GM21786 (cell line): ENCODE measurements at regions not wholly inside any gene's neighbourhood (a gene's known extent, or its start where the extent isn't known, plus 50 kb on each side); places are given as distances from the start of the nearest gene placed in this dataset.
"Not testable (repeated sequence)": the region's sequence is repeated elsewhere in the genome, so short reads cannot be mapped to it uniquely, and the experiment has no call there.

Experiments used
- ATAC-seq: cut with Tn5 transposase; IDR thresholded peaks from one replicate; pipeline ENCODE4 v1.9.1; 2021; ENCODE audit not compliant: unreplicated experiment

DNA sequence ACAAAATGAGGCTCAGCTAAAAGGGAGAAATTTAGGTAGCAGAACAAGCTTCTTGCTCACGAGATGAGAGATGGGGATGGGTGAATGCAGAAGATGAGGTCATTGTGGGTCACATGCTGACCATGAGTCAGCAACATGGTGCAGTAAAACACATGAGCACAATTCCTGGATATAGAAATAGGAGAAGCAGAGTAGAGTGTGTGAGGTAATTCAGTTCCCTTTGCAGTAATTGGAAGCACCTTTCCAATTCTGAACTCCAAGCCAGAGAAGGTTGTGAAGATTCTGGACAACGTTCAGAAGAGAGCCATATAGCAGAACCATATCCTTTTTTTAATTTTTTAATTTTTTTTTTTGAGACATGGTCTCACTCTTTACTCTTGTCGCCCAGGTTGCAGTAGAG is 62.0 kb upstream of the LMNTD1 start:
- ATAC-seq, result no peak

DNA sequence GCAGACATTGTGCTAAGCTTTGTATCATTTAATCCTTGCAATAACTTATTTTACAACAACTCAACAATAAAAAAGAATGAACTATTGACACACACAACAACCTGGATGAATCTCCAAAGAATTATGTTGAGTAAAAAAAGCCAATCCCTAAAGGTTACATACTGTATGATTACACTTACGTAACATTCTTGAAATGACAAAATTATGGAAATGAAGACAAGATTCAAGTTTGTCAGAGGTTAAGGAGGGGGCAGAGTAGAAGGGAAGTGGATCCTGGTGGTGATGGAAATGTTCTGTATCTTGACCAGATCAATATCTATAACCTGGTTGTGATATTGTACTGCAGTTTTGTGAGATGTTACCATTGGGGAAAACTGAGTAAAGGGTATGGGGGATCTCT is 63.2 kb upstream of the LMNTD1 start:
- ATAC-seq, result no peak

DNA sequence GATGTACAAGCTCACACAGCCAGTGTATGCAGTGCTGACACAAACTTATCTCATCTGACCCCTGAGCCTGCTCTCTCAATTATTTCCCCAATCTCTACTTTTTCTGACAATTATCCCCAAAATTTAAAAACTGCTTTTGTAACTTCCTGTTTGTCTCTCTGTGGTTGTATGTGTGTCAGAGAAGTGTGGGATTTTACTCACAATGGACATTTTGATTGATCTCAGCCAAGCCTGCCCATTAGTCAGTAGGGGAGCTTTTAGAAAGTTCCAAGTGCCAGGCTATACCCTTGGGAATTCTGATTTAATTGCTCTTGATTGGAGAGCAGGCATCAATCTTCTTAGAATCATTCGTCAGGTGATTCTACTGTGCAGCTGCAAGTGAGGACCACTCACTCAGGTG is 64.9 kb upstream of the LMNTD1 start:
- ATAC-seq, result no peak

DNA sequence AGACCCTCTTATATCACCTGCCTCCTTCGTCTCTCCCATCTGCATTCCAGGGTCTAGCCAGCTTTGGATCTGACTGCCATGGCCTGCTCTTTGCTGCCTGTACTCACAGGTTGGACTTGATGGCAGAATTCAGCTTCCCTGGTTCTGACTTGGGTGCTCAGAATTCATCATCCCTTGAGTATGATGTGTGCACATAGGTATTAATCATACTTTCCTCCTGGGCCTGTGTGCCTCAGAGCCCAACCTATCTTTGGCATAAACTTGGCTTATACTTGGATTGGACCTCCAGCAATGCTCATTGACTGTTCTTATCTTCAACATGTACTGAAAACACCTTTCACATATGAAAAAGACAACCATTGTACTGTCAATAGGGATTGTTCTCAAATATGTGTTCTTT is 70.7 kb upstream of the LMNTD1 start:
- no peak for ATAC-seq

DNA sequence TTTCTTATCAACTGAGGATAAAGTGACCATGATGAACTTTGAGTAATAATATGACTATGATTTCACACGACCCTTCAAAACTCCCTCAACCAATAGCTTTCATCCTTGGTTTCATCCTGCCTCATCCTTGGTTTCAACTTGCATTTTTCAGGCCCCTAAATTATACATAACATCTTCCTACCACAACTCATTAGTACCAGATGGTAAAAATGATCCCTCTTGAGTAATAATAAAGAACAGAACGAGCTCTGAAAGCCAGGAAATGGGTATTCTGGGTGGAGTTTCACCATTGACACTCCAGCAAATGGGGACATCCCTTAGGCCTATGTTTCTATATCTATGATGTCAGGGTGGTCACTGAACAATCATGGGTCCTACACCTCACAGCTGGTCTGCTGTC is 72.1 kb upstream of the LMNTD1 start:
- no peak for ATAC-seq

DNA sequence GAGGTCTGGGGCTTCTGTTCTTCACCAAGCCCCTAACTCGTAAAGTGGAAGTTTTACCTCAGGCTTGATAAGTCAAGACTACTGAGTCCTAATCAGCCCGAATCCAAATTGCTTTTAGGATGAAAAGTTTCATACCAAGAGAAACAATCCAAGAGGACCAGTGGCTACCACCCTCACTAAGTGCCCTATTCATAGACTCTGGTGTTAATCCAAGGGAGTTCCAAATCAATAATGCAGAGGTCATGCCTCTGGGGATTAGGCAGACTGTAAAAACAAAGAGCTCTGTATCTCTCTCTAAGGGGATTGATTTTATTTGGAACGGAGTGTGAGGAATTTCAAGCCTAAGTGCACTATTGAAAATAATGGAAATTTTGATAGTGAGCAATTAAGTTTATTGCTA is 76.3 kb upstream of the LMNTD1 start:
- ATAC-seq, result no peak

DNA sequence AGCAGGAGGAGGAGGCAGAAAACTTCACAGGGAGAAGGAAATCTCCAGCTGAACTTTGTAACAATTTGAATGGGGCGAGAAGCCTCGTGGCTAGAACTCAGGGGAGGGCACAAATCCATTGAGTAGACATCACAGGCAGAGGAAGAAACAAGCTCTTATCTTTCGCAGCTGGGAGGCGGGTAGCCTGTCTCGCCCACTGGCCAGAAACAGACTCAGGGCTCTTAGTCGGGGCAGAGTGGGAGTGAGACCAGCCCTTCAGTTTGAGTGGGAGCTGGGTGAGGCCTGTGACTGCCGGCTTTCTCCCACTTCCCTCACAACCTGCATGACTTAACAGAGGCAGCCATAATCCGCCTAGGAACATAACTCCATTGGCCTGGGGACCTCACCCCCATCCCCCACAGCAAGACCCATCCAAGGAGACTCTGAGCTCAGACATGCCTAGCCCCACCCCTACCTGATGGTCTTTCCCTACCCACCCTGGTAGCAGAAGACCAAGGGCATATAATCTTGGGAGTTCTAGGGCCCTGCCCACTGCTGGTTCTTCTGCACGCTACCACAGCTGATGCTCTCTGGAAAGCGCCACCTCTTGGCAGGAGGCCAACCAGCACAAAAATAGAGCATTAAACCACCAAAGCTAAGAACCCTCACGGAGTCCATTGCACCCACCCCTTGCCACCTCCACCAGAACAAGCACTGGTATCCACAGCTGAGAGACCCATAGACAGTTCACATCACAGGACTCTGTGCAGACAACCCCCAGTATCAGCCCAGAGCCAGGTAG is 77.8 kb upstream of the LMNTD1 start:
- ATAC-seq, result not testable (repeated sequence)

DNA sequence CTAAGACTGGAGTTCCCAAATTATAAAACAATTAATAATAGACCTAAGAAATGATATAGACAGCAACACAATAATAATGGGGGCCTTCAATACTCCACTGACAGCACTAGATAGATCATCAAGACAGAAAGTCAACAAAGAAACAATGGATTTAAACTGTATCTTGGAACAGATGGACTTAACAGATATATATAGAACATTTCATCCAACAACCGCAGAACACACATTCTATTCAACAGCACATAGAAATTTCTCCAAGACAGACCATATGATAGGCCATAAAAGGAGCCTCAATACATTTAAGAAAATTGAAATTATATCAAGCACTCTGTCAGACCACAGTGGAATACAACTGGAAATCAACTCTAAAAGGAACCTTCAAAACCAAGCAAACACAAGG is 80.1 kb upstream of the LMNTD1 start:
- not testable (repeated sequence) for ATAC-seq

DNA sequence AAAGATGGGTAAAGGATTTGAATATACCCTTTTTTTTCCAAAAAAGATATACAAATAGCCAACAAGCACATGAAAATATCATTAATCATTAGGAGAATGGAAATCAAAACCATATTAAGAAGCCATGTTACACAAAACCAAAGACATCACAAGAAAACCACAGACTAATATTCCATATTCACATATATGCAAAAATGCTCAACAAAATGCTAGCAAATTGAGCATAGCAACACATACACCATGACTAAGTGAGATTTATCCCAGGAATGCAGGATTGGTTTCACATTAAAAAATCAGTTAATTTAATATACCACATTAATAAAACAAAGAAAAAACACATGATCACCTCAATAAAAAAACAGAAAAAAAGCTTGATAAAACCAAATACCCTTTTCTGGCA is 84.7 kb upstream of the LMNTD1 start:
- ATAC-seq, result no peak

DNA sequence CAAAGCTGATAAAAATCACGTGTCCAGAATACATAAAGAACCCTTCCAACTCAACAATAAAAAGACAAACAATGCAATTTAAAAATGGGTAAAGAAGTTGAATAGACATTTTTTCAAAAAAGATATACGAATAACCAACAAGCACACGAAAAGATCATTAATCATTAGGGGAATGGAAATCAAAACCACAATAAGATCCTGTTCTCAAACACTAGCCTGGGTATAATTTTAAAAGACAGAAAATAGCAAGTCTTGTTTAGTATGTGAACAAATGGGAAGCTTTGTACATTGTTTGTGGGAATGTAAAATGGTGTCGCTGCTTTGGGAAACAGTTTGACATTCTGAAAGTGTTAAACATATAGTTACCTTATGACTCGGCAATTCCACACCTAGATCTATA is 86.3 kb upstream of the LMNTD1 start:
- no peak for ATAC-seq

DNA sequence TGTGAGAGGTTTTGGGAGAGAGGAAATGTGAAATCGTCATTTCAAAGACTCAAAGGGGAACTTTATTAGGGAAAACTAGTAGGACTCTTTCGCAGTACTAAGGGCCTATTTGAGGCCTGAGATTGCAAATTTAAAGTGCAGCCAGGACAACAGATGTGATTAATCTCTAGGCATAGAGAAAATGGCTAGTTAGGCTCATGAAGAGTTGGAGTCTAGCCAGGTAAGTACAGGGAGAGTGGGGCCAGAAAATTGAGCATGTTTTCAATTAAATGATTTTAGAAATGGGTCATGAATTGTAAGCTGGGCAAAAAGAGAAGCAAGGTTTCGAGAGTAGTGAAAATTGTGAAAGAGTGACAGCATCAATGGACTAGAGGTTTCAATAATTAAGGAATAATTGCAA is 91.9 kb upstream of the LMNTD1 start:
- no peak for ATAC-seq

DNA sequence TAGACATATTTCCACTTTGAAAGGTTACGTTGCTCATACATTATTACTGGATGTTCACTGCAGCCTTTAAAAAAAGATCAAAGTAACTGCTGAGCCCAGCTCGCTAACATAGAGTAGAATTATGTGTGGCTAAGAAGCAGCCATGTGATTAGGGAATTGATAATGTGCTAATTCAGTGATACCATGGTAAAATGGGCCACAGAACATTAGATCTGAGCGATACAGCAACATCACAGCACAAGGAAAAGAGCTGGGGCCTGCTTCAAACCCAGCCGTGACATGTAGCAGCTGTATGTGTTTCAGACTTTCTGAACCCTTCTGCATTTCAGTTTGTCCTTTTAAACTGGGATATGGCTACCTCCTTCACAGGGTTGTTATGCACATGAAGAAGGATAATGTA is 92.3 kb upstream of the LMNTD1 start:
- no peak for ATAC-seq

DNA sequence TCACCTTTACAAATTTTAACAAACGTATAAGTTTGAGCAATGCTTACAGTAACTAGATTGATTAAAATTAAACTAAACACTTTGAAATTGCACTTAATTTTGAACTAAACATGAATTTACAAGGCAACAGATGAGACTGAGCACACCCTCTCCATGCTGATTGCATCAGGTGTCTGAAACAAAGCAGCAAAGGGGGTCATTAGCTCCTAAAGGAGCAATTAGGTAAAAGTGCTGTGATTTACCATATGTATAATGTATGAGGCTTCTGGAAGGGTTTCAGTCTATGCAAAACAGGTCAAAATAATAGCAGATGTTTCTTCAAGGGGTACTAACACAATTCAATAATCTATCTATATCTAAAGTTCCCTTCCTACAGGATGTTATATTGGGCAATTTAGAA is 98.8 kb upstream of the LMNTD1 start:
- no peak for ATAC-seq

DNA sequence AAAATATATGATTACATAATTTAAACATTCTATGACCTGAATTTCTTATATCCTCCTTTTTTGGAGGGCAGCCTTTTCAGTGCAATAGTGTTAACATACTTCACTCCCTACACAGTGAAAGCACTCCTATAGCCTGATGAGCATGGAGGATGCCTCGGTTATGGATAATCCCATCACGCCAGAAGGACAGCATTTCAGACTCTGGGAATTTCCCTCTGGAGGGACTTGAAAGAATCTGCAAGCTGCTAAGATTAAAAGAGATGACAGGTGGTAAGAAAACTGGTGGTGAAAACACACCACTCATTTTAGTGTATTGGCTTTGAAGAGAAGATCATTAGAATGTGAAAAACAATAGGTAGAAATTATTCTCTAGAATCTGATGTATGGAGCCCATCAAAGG is 99.3 kb upstream of the LMNTD1 start:
- no peak for ATAC-seq

DNA sequence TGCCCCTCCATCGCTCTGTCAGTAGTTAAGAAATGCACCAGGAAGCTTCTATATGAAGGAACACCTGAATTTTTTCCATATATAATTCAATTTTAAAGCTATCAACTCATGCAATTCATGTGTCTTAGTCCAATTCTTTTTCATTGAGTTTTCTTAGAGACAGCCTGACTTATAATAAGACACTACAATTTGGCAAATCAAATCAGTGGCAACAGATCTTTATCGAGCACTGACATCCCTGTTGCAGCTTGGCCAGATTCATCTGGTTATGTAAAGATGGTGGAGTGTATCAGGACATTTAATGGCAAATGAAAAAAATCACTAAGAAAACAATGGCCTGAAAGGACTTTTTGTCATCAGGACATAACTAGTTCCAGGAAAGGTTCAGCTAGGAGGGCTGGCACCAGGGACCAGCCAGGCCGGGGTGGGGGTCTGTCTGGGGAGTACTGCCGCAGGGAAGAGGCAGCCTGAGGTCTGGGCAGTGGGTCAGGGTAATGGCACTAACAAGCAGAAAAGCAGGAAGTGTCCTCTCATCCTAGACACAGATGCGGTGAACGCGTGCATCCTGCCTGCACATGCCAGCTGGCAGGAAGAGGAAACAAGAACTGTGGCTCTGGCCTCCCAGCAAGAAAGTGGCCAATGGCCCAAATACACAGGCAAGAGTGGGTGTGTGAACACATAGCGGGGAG is 100.5 kb upstream of the LMNTD1 start:
- ATAC-seq, result no peak

DNA sequence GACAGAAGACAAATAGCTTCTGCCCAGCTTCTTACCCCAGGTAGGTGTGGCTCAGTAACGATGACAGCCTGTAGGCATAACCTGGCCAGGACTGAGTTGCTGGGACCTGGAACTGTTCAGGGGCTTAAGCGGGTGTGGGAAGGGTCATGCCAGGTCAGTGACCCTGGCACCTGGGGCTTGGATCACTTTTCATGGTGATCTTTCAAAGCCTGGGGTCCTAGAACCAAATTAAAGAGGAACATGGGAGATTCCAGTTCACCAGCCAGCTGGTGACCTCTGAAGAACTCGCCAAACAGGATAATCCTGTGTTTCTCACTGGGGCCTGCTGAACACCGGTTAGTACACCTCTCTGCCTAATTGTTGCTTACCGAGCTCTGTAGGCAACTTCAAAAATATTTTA is 102.6 kb upstream of the LMNTD1 start:
- no peak for ATAC-seq

DNA sequence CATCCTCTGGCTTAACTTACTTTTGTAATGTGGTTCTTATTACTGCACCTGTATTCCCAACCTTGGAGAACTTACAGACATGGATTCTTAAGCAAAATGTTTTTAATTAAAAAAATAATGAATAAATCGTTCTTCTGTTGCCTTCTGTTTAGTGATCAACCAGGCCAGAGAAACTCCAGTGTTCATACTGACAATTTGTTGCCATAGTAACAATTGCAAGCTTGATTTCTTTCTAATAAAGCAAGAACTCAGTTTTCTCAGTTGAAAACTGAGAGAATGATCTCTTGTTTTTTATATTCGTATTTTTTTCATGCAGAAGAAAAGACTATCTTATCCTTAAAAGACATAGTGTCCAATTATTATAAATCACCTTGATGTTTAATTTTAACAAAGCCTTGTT is 106.5 kb upstream of the LMNTD1 start:
- no peak for ATAC-seq

DNA sequence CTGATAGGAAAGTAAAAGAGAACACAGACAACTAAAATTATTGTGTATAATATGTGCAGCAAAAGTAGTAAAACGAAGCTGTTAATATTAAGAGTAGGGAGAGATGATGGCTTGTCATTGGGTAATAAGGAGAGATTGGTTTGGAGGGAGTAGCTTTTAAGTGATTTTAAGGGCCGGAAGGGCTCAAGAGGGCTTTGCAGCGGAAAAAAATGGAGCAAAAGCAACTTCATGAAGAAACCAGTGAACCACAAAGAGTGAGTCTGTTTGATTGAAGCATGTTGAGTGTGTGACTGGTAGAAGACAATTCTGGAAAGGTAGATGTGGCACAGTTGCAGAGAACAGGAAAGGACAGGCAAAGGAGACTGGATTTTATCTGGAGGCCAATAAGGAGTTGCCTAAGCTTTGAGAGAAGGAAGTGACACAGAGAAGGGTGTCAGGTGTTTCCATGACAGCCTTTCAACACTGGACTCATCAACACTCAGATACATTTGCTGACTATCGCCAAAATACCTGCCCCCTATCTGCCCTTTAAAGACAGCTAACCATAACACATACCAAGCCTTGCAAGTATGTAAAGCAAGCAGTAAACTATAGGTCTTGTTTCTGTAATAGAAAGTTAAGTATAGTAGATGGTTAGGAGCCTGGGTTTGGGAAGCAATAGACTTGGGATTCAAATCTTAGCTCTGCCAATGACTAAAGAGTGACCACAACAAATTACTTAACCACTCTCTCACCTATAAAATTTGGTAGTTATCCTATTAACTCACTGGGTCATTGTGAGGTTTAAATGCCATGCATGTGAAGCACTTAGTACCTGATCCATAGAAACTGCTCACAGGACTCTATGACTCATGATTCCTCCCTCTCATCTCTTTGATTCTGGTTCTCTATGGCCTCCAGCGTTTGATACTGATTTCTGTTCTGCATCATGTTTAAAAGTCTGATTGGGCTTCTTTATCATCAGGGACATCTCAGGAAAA is 117.3 kb upstream of the LMNTD1 start:
- no peak for ATAC-seq

DNA sequence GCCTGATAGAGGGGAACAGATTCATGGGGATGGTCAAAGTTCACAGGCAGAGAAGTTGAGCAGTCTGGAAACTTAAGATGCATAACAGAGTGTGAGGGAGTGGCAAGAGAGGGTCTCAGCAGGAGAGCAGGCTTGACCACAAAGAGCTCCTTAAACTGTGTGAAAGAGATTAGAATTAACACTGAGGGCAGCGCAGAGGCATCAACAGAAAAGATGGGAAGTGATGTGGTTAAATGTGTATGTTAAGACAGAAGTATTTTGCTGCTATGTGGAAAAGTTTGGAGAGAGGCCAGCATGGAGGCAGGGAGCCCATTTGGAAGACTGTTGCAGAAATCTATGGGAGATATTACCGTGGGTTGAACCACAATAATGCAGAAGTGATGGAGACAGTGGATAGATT is 122.7 kb upstream of the LMNTD1 start:
- ATAC-seq, result no peak

DNA sequence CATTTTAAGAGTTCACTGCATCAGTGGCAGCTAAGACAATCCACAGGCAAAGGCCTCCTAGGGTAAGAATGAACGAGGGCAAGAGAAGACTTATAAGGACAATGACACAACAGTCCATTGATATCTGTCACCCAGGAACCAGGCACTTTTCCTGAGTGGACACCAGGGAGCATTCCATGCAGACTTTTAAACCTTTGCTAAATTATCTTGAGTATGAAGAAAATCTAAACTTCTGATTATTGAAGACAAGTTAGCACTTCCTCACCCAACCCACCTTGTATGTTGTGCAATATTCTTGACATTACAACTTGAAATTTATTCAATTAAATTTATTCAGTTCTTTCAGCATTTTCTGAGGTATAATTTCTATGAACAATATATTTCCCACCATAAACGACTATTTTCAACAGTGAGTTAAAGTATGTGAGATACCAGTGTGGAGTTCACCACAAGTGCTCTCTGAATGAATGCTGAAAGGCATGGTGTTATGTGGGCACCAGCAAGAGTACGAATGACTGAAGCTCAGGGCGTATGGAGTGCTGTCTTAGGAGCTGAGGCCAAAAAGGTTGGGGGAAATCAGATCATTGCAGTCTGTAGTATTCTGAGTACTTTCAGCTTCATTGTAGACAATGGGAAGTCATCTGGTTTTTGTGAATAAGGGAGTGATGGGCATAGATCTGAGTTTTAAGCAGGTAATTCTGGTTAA is 124.3 kb upstream of the LMNTD1 start:
- ATAC-seq, result no peak

DNA sequence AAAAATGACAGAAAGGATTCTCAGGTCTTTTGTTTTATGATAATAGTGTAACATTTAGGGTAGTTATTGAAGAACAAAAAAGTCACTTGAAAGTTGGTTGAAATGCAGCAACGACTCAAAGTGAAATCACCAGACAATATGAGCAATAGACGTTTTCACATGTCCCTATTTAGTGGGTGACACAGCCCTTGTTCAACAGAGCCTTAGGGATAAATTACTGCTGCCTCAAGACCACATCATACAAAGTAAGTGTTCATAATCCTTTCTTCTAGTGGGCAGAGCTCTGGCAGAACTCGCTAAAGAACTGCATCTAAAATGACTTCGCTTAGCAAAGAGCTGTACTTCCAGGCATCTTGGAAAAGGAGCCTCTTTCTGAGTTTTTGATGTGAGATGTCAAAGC is 128.5 kb upstream of the LMNTD1 start:
- ATAC-seq, result no peak
